NCI-H146 (cell line): ENCODE measurements at regions not wholly inside any gene's neighbourhood (a gene's known extent, or its start where the extent isn't known, plus 50 kb on each side); places are given as distances from the start of the nearest gene placed in this dataset.
A peak's percentile ranks its signal among the peaks of the same experiment; 100 is the strongest.

ENCODE experiments used
- DNase-seq: peaks from one replicate; lab custom pipeline; 2025; lab: John Stamatoyannopoulos, UW

- DNase-seq, result no peak
Observed at GRCh38 chr4:137676357-137676998, 144.2 kb upstream of the PCDH18 start.

DNA sequence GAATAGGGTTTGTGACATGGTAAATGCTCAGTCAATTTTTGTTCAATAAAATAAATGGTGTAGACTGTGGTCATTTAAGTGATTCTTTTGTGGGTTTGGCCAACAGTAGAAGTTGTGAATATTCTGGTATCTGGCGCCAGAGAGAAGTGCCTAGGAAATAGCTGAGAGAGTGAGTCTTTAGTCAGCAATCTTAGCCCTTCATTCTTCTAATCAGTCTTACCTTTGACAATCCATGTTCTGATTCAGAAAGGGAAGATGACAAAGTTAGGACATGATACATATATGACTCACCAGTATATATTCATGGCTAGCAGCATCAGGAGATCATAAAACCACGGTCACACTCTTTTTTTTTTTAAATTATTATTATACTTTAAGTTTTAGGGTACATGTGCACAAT is 141.8 kb upstream of the PCDH18 start:
- no peak for DNase-seq

- DNase-seq, result no peak
Observed at GRCh38 chr4:137668885-137669545, 136.7 kb upstream of the PCDH18 start.

- no peak for DNase-seq
Observed at GRCh38 chr4:137664416-137664815, 132.1 kb upstream of the PCDH18 start.

- DNase-seq, result no peak
Observed at GRCh38 chr4:137664046-137664387, 131.7 kb upstream of the PCDH18 start.

DNA sequence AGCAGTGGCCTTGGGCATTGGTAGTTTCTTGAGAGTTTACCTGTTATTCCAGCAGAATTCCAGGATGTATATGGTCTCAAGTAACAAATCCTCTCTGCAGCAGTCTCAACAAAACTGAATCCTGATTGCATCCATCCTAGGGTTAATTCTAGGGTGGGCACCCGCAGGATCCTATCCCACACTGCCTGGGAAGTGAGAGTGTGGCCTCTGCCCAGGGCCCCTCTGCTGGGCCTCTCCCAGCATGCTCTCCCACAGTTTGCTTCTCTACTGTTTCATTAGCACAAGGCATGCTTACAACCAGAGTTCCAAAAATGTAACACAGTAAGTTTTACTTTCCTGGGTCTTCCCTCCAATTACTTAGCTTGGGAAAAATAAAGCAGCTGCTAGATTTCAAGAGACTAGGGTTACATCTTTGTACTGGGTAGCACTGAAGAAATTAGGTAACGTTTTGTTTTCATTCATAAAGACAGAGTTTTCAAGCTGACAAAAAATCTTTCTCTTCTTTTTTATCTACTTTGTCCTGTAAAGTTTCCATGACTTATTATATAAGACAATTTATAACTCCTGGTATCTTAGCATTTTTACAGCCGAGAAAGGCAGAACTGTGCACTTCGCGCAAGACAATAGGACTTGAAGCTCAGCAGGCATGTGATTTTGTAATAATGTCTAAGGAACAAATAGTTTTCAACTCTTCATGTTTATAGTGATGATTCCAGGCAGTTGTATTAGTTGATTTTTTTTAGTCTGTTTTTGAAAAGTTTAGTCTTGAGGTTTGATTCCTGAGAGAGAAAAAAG is 131.2 kb upstream of the PCDH18 start:
- no peak for DNase-seq

DNA sequence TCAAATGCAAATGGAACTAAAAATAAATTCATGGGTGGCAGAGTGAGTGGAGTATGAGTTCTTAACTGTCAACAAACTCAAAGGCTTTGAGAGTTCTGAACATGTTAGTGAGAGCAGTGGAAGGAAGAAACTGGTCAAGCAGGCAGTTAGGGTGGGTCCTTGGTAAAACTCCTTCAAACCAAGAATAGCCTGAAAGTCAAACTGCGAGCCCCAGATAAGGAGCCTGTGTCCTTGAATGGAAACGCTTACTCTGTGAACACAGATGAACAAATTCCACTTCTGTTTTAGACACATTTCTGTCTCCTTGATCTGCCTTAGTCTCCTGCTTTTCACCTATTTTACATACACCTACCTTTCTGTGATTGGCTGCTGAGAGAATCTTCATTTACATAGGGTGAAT is 129.4 kb upstream of the PCDH18 start:
- DNase-seq, result no peak

DNA sequence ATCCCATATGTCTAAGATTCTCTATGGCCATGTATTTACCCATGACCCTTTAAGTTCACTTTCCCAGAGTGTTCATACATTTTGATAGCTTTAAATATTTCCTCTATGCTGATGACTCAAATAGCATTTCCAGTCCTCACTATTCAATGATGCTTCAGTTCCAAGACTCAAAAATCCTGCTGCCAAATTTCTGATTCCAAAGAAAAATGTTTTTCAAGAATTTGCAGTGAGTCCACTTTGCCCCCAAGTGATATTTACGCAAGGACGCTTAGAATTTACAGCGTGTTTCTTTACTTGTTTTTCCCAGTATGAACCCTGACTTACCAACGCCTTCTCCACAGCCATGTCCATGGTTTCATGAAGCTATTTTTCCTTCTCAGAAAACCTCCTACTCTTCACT is 127.9 kb upstream of the PCDH18 start:
- DNase-seq, result no peak

DNA sequence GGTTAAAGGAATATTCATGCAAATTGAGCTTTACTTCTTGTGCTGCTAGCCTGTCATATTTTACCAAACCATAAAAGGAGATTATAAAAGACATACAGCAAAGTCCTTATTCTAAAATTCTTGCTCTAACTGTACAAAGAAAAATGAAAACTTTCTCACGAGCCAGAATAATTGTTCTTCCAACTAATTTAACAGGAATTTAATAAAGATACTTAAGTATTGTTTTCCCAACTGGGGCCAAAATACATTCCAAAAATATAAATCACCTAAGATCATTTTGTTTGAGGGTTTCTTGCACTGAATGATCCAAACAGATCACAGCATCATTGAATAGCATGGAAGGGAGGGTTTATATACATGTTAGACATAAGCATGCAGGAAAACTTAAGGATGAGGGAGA is 127.1 kb upstream of the PCDH18 start:
- DNase-seq, result no peak

DNA sequence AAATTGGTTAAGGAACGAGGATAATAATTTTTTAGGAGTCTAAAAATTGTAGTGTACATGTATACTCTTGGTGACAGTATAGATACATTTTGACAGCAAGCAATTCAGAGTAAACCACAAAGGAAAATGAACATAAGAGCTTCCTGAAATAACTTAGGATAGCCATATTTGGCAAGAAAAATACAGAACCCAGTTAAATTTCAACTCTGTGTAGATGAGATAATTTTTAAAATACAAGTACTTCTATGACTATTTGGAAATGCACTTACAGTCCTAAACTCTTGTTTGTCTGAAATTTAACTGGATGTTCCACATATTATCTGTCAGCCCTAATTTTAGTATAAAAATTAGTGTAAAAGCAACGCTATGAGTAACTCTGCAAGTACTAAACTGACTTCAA is 124.4 kb upstream of the PCDH18 start:
- no peak for DNase-seq

DNA sequence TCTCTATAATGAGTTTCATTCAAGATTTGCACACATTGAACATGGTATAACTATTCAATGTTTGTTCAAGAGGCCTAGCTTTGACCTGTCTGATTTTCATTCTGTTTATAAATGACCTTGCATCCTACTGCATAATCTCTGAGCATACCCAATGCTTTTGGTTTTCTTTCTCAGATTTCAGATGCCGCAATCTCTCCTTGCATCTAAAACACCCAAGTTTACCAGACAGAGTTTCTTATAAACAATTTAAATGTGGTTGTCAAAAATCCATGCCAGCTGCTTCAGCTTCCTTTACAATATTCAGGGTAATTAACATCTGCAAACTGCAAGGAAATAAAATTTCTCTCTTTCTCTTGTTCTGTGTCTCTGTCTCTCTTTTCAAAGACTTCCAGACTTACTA is 123.0 kb upstream of the PCDH18 start:
- DNase-seq, result no peak

DNA sequence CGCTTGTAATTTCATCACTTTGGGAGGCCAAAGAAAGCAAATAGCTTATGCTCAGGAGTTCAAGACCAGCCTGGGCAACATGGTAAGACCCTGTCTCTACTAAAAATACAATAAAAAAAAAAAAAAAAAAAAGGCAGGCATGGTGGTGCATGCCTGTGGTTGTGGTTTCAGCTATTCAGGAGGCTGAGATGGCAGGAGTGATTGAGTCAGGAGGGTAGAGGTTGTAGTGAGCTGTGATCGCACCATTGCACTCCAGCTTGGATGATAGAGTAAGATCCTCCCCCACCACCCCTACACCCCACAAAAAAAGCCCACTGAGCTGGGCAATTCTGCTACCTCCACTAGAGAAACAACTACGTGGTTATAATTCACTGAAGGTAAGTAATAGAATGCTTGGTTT is 118.8 kb upstream of the PCDH18 start:
- DNase-seq, result no peak

GRCh38 chr4:137649711-137650450 is 117.6 kb upstream of the PCDH18 start:
- no peak for DNase-seq

DNA sequence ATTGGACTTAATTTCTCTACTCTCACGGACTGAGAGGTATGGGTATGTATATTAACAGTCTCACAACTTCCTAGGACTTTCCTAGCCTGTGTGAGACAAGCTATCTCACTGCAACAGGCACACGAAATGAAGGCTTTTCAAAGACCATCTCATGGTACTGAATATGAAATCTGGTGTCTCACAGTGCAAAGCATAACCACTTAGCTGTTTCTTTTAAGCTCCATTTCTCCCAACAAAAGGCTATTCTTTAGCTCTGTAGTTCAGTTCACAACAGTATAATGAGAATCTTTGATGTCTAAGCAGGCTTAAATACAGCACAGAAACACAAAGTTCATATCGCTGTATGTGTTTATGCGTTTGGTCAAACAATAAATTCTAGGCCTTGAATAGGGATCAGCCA is 116.2 kb upstream of the PCDH18 start:
- DNase-seq, result no peak

- no peak for DNase-seq
Observed at GRCh38 chr4:137647375-137647774, 115.1 kb upstream of the PCDH18 start.

DNA sequence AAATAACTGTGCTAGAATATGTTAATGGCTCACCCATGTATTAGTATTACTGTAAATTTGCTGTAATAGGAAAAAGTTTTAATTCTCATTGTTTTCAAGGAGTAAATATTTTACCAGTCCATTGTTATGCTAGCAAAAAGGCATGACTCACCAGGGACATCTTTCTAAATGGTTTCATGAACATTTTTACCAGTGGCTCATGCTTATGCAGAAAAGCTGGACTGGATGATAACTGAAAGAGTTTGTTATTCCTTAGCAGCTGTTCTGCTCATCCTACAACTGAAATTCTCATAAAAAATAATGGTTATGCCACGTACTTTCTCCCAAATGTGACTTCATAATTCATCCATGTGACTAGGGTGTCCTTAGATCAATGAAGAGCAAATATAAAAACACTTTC is 111.9 kb upstream of the PCDH18 start:
- DNase-seq, result no peak

DNA sequence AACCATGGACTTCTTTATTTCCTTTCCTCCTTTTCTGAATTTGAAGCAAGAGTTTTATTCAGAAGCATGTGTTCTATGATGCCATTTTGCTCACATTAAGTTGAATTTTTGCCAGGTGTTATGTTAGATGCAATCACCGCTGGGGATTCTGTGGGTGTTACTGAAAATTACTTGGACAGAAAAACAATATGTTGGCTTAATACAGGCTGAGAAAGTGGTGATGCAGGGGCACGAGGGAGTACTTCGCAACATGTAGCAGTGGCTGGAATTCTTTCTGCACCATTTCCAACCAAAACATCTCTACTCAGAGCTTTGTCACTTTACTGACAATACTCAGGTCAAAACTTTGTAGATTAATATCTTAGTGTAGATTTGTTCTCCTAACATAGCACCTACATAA is 109.2 kb upstream of the PCDH18 start:
- no peak for DNase-seq

GRCh38 chr4:137640838-137641158 is 108.5 kb upstream of the PCDH18 start:
- no peak for DNase-seq

DNA sequence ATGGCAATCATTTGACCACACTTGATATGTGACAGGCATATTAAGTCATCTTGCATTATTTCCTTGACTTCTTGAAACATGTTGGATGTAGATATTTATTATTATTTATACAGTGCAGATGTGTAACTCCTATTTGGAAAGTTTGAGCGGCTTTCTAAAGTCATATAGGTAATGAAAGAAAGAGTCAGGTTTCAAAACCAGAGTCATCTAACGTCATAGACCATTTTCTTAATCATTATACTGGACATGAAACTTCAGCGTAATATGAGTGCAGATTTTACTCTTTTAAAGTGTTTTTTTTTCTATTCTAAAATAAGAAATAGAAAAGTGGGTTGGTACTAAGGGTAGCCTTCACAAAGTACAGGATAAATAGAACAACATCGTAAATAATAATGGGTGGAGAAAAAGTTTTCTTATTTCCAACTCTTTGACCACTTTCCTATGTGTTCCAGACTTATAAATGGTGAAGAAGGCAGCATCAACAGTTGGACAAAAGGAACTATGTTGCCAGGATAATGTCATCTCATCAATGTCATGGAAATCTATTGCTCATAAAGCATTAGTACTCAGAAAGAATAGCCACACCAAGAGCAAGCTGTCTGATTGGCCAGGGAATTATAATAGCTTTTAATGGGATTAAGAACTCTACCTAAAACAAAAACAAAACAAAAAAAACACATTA is 108.0 kb upstream of the PCDH18 start:
- DNase-seq, result no peak

- DNase-seq, result no peak
Observed at GRCh38 chr4:137638934-137639333, 106.6 kb upstream of the PCDH18 start.

DNA sequence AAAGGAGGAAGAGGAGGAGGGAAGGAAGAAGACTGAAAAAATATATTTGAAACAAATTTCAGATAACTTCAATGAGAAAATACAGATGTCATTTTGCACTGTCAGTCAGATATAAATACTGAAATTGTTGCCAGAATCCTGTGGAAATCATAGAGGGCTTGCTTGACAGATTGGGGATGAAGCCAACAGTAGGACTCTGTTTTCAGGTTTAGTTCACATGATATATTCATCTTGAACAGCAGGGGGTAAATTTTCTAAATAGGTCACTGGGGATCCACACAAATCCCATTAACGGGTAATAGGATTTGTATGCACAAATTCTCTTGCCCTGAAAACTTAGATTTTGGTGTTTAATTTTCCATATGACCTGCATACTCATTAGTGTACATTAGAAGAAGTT is 103.3 kb upstream of the PCDH18 start:
- DNase-seq, result peak; percentile 9

GRCh38 chr4:137635108-137635507 is 102.8 kb upstream of the PCDH18 start:
- no peak for DNase-seq
